HCT116 (cell line): ENCODE measurements at regions not wholly inside any gene's neighbourhood (a gene's known extent, or its start where the extent isn't known, plus 50 kb on each side); places are given as distances from the start of the nearest gene placed in this dataset.

Experiments
- POLR2A ChIP-seq: IDR thresholded peaks from 2 replicates; pipeline ENCODE4 v1.7.0; 2011; ENCODE audit warnings: borderline replicate concordance; ENCODE audit not compliant: insufficient read depth, insufficient read length; ENCODE audit errors: extremely low read depth
- POLR2AphosphoS5 ChIP-seq: IDR thresholded peaks from 2 replicates; pipeline ENCODE4 v1.6.1; 2011; ENCODE audit warnings: mild to moderate bottlenecking, low read depth, low read length, moderate library complexity
- RAD21 ChIP-seq: IDR thresholded peaks from 2 replicates; pipeline ENCODE4 v1.6.1; 2012; ENCODE audit warnings: low read depth, mild to moderate bottlenecking
- SRF ChIP-seq: IDR thresholded peaks from 2 replicates; pipeline ENCODE4 v1.6.1; 2012; ENCODE audit warnings: low read depth
- ZBTB33 ChIP-seq: IDR thresholded peaks from 2 replicates; pipeline ENCODE4 v1.6.1; 2011; ENCODE audit warnings: mild to moderate bottlenecking, low read length, moderate library complexity; ENCODE audit not compliant: insufficient replicate concordance; ENCODE audit errors: extremely low read depth
- TF ChIP-seq, protein P1 (sequence below): IDR thresholded peaks from 2 replicates; pipeline ENCODE4 v1.6.1; 2012
- TF ChIP-seq, protein P2 (sequence below), 3 experiments: fragments of 200-600 bp in 1 of 3; sonication (generic) in 1 of 3; IDR thresholded peaks in 2 of 3; conservative IDR thresholded peaks in 1 of 3; 2 replicates each; pipeline ENCODE4 v1.5.1; 2012 to 2017; ENCODE audit warnings: low read depth in 2 of 3, low read length in 2 of 3, antibody characterized with exemption in 1 of 3, borderline replicate concordance in 1 of 3, control low read depth in 1 of 3, mild to moderate bottlenecking in 1 of 3, mixed read lengths in 1 of 3, mixed run types in 1 of 3, moderate library complexity in 1 of 3; ENCODE audit not compliant: insufficient read depth in 1 of 3

DNA sequence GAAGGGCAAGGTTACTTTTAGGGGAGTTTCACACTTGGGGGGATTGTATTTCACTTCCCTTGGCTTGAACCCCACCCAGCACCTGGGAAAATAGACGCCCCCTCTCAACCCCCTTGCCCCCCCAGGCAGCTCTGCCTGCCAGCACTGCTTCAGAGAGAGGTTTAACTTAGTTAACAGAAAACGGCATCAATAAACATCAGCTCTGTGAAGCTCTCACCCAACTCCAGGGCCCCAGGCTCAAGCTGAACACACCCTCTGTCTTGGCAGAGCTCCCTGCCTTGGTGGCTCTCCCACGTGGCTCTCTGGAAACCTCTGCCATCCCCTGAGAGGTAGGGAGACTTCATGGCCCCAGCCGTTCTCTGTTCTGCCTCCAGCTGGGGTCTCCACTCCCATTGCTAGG, 244.1 kb downstream of the ACKR3 start:
- TF ChIP-seq POLR2AphosphoS5 = no peak
- TF ChIP-seq, protein P1, sequence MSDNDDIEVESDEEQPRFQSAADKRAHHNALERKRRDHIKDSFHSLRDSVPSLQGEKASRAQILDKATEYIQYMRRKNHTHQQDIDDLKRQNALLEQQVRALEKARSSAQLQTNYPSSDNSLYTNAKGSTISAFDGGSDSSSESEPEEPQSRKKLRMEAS = no peak
- no peak for TF ChIP-seq POLR2A
- TF ChIP-seq, protein P2, sequence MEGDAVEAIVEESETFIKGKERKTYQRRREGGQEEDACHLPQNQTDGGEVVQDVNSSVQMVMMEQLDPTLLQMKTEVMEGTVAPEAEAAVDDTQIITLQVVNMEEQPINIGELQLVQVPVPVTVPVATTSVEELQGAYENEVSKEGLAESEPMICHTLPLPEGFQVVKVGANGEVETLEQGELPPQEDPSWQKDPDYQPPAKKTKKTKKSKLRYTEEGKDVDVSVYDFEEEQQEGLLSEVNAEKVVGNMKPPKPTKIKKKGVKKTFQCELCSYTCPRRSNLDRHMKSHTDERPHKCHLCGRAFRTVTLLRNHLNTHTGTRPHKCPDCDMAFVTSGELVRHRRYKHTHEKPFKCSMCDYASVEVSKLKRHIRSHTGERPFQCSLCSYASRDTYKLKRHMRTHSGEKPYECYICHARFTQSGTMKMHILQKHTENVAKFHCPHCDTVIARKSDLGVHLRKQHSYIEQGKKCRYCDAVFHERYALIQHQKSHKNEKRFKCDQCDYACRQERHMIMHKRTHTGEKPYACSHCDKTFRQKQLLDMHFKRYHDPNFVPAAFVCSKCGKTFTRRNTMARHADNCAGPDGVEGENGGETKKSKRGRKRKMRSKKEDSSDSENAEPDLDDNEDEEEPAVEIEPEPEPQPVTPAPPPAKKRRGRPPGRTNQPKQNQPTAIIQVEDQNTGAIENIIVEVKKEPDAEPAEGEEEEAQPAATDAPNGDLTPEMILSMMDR (IDR thresholded peaks at IDR 0.05 in 2 of 3, conservative IDR thresholded peaks at IDR 0.05 in 1 of 3; ENCODE audit: borderline replicate concordance in 1 of 3, insufficient read depth in 1 of 3, low read depth in 2 of 3, low read length in 2 of 3) = no peak
- TF ChIP-seq ZBTB33 = no peak
- TF ChIP-seq SRF = no peak
- no peak for TF ChIP-seq RAD21
